Kidney (tissue), 13 donors: ENCODE measurements at regions not wholly inside any gene's neighbourhood (a gene's known extent, or its start where the extent isn't known, plus 50 kb on each side); places are given as distances from the start of the nearest gene placed in this dataset.

Experiments used
- DNase-seq, 5 donors: peaks; one replicate each; pipeline ENCODE4 v3.0.0-alpha.2; 2013 to 2020
- FAIRE-seq: peaks from 2 replicates; lab custom pipeline; 2012; peaks lifted over from hg19 to GRCh38; lab: Jason Lieb, UNC
- H3K27ac ChIP-seq, 2 donors: one replicate each; pipeline ENCODE4 v1.7.0; 2013; ENCODE audit warnings: low read depth in 2 of 2, low read length in 2 of 2, inconsistent platforms in 1 of 2
- H3K27me3 ChIP-seq: one replicate; pipeline ENCODE4 v1.7.1; 2013; ENCODE audit warnings: low read length, inconsistent platforms; ENCODE audit not compliant: control insufficient read depth, insufficient read depth
- H3K36me3 ChIP-seq, 3 donors: one replicate each; pipeline versions ENCODE4 v1.7.0 to v1.7.1; 2013; ENCODE audit warnings: low read length in 3 of 3, control low read depth in 1 of 3, inconsistent platforms in 1 of 3; ENCODE audit not compliant: insufficient read depth in 3 of 3, control insufficient read depth in 2 of 3
- H3K4me1 ChIP-seq, 3 donors: one replicate each; pipeline versions ENCODE4 v1.7.0 to v1.7.1; 2013; ENCODE audit warnings: low read length in 3 of 3, inconsistent platforms in 1 of 3, low read depth in 1 of 3; ENCODE audit not compliant: control insufficient read depth in 2 of 3, insufficient read depth in 2 of 3
- H3K4me3 ChIP-seq, 3 donors: one replicate each; pipeline versions ENCODE4 v1.7.0 to v1.8.1; 2013; ENCODE audit warnings: low read length in 3 of 3, control low read depth in 1 of 3, inconsistent platforms in 1 of 3
- H3K9ac ChIP-seq, 3 donors: one replicate each; pipeline versions ENCODE4 v1.7.0 to v1.7.1; 2013; ENCODE audit warnings: low read length in 3 of 3, control low read depth in 1 of 3, inconsistent platforms in 1 of 3
- H3K9me3 ChIP-seq, 3 donors: one replicate each; pipeline versions ENCODE4 v1.7.0 to v1.7.1; 2013; ENCODE audit warnings: low read length in 3 of 3, control low read depth in 1 of 3, inconsistent platforms in 1 of 3; ENCODE audit not compliant: control insufficient read depth in 2 of 3, insufficient read depth in 1 of 3
- CTCF ChIP-seq: IDR thresholded peaks from 3 replicates; pipeline ENCODE4 v1.5.1; 2012; ENCODE audit warnings: mild to moderate bottlenecking, moderate library complexity, borderline replicate concordance; ENCODE audit not compliant: insufficient read depth; ENCODE audit errors: extremely low read depth
- intact Hi-C: fragments of 100-400 bp; cut with DNase I; formaldehyde crosslinking; loops from one replicate; pipeline ENCODE4 v1.11.1; 2022
- donor health status: control.
- donor health status: control.
- donor health status: control.
- donor health status: control.
- donor health status: control.
- donor health status: DM: yes; HTN: yes; CAD: no.
- donor health status: Normal renal cell carcinoma (clear cell type).

GRCh38 chr6:167049275-167049674 lies 50.1 kb downstream of the CEP43 start:
- DNase-seq (no peak), FAIRE-seq (no peak)
- Histone ChIP-seq H3K4me1 (no peaks in the 10 kb centered on the region), H3K9ac (no peak overlapping the region), H3K4me3 (no peak overlapping the region), H3K27me3 (no peaks in the 10 kb centered on the region), H3K9me3 (no peaks in the 10 kb centered on the region), H3K36me3 (peaks cover 0 to 4% (median 0%) of the 10 kb centered on the region in 3 donors), H3K27ac (no peak overlapping the region)
- intact Hi-C loops, result no loop called here
- no peak for TF ChIP-seq CTCF

GRCh38 chr6:167050903-167051302 lies 51.7 kb downstream of the CEP43 start:
- DNase-seq (no peak), FAIRE-seq (no peak)
- no peak for TF ChIP-seq CTCF
- H3K27me3 ChIP-seq, result no peaks in the 10 kb centered on the region
- H3K9ac ChIP-seq, result no peak overlapping the region
- H3K9me3 ChIP-seq, result no peaks in the 10 kb centered on the region
- intact Hi-C loops, result no loop called here
- H3K27ac ChIP-seq, result no peak overlapping the region
- peaks cover 0 to 4% (median 0%) of the 10 kb centered on the region in 3 donors for H3K36me3 ChIP-seq
- no peak overlapping the region for H3K4me3 ChIP-seq
- H3K4me1 ChIP-seq, result no peaks in the 10 kb centered on the region

GRCh38 chr6:167053895-167054530 lies 54.8 kb downstream of the CEP43 start:
- Histone ChIP-seq H3K4me1 (no peaks in the 10 kb centered on the region), H3K27me3 (no peaks in the 10 kb centered on the region), H3K9ac (no peak overlapping the region), H3K27ac (no peak overlapping the region), H3K36me3 (no peaks in the 10 kb centered on the region), H3K4me3 (no peak overlapping the region), H3K9me3 (no peaks in the 10 kb centered on the region)
- no peak for DNase-seq
- intact Hi-C loops, result no loop called here
- FAIRE-seq, result no peak
- TF ChIP-seq CTCF, result no peak

- H3K9ac ChIP-seq, result no peak overlapping the region
- H3K27me3 ChIP-seq, result no peaks in the 10 kb centered on the region
- no peaks in the 10 kb centered on the region for H3K36me3 ChIP-seq
- DNase-seq (no peak), FAIRE-seq (no peak)
- no peak overlapping the region for H3K4me3 ChIP-seq
- intact Hi-C loops, result no loop called here
- H3K27ac ChIP-seq, result no peak overlapping the region
- TF ChIP-seq CTCF, result no peak
- H3K4me1 ChIP-seq, result no peaks in the 10 kb centered on the region
- no peaks in the 10 kb centered on the region for H3K9me3 ChIP-seq
These were observed 55.8 kb downstream of the CEP43 start for GRCh38 chr6:167054987-167055386.
